Left lung (tissue), 4 donors: ENCODE measurements at regions not wholly inside any gene's neighbourhood (a gene's known extent, or its start where the extent isn't known, plus 50 kb on each side); places are given as distances from the start of the nearest gene placed in this dataset.
A peak's percentile ranks its signal among the peaks of the same experiment; 100 is the strongest.

ENCODE experiments used
- ATAC-seq: fragments of 200-7000 bp; cut with Tn5 transposase; one replicate; pipeline ENCODE4 v1.9.1; 2020; ENCODE audit warnings: moderate library complexity
- DNase-seq, 4 donors: peaks; one replicate each; pipeline ENCODE4 v3.0.0-alpha.2; 2013 to 2020
- H3K27ac ChIP-seq, 2 donors: fragments of 200-600 bp; sonication (generic) in 1 of 2; one replicate each; pipeline versions ENCODE4 v1.5.0 to v1.8.0; 2020 to 2021
- H3K27me3 ChIP-seq, 2 donors: fragments of 200-600 bp; sonication (generic) in 1 of 2; one replicate each; pipeline versions ENCODE4 v1.5.0 to v1.8.0; 2020 to 2021
- H3K36me3 ChIP-seq, 2 donors: fragments of 200-600 bp; sonication (generic) in 1 of 2; one replicate each; pipeline versions ENCODE4 v1.5.0 to v1.8.0; 2020 to 2021
- H3K4me1 ChIP-seq, 2 donors: fragments of 200-600 bp; one replicate each; pipeline ENCODE4 v1.8.0; 2021
- H3K4me3 ChIP-seq, 2 donors: fragments of 200-600 bp; sonication (generic) in 1 of 2; one replicate each; pipeline versions ENCODE4 v1.5.0 to v1.8.0; 2020 to 2021; ENCODE audit warnings: mild to moderate bottlenecking in 1 of 2
- H3K9me3 ChIP-seq, 2 donors: fragments of 200-600 bp; sonication (generic) in 1 of 2; one replicate each; pipeline versions ENCODE4 v1.5.0 to v1.8.0; 2020 to 2021
- CTCF ChIP-seq, 2 donors: fragments of 200-600 bp; sonication (generic) in 1 of 2; IDR thresholded peaks; one replicate each; pipeline versions ENCODE4 v1.5.0 to v1.8.0; 2021; ENCODE audit warnings: antibody characterized with exemption in 2 of 2
- intact Hi-C, 2 donors: fragments of 100-400 bp; cut with DNase I; formaldehyde crosslinking; loops; one replicate each; pipeline versions ENCODE4 v1.11.2 to v1.14.2; 2022
- donor health status: DM: no; HTN: yes; CAD: no.
- donor health status: DM: no; HTN: no; CAD: no.

- ATAC-seq (no peak), DNase-seq (no peak)
- intact Hi-C loops, result no loop called here
- Histone ChIP-seq H3K9me3 (no peaks in the 10 kb centered on the region), H3K27me3 (no peaks in the 10 kb centered on the region), H3K4me3 (no peak overlapping the region), H3K36me3 (no peaks in the 10 kb centered on the region), H3K4me1 (no peaks in the 10 kb centered on the region), H3K27ac (no peak overlapping the region)
- no peak for TF ChIP-seq CTCF (IDR thresholded peaks at IDR 0.05)
Measured at GRCh38 chr2:41954304-41955291, 93.2 kb upstream of the PKDCC start.

GRCh38 chr2:41955316-41956043 lies 92.3 kb upstream of the PKDCC start:
- no peak for TF ChIP-seq CTCF (IDR thresholded peaks at IDR 0.05)
- intact Hi-C loops, result no loop called here
- ATAC-seq (no peak), DNase-seq (no peak)
- H3K36me3 ChIP-seq, result no peaks in the 10 kb centered on the region
- H3K4me3 ChIP-seq, result no peak overlapping the region
- H3K4me1 ChIP-seq, result no peaks in the 10 kb centered on the region
- no peaks in the 10 kb centered on the region for H3K9me3 ChIP-seq
- H3K27me3 ChIP-seq, result no peaks in the 10 kb centered on the region
- H3K27ac ChIP-seq, result no peak overlapping the region

GRCh38 chr2:41957431-41957830 lies 90.4 kb upstream of the PKDCC start:
- no peak for TF ChIP-seq CTCF (IDR thresholded peaks at IDR 0.05)
- no peak overlapping the region for H3K4me3 ChIP-seq
- no peak for ATAC-seq
- no peak for DNase-seq
- no peaks in the 10 kb centered on the region for H3K9me3 ChIP-seq
- intact Hi-C loops, result no loop called here
- no peak overlapping the region for H3K27ac ChIP-seq
- H3K36me3 ChIP-seq, result no peaks in the 10 kb centered on the region
- H3K27me3 ChIP-seq, result no peaks in the 10 kb centered on the region
- H3K4me1 ChIP-seq, result no peaks in the 10 kb centered on the region

- intact Hi-C loops, result no loop called here
- no peak for TF ChIP-seq CTCF (IDR thresholded peaks at IDR 0.05)
- peak in 1 of 4 donors; percentile 26 for DNase-seq
- no peaks in the 10 kb centered on the region for H3K36me3 ChIP-seq
- no peaks in the 10 kb centered on the region for H3K27me3 ChIP-seq
- H3K27ac ChIP-seq, result no peak overlapping the region
- H3K9me3 ChIP-seq, result no peaks in the 10 kb centered on the region
- H3K4me3 ChIP-seq, result no peak overlapping the region
- no peak for ATAC-seq
- no peaks in the 10 kb centered on the region for H3K4me1 ChIP-seq
Measured at GRCh38 chr2:41958251-41958650, 89.6 kb upstream of the PKDCC start.

GRCh38 chr2:41958775-41959174 lies 89.0 kb upstream of the PKDCC start:
- no peak for TF ChIP-seq CTCF (IDR thresholded peaks at IDR 0.05)
- H3K4me3 ChIP-seq, result no peak overlapping the region
- H3K27ac ChIP-seq, result no peak overlapping the region
- DNase-seq, result no peak
- H3K27me3 ChIP-seq, result no peaks in the 10 kb centered on the region
- H3K9me3 ChIP-seq, result no peaks in the 10 kb centered on the region
- peaks cover 0 to 5% of the 10 kb centered on the region in 2 donors for H3K4me1 ChIP-seq
- no peak for ATAC-seq
- no peaks in the 10 kb centered on the region for H3K36me3 ChIP-seq
- intact Hi-C loops, result no loop called here
